DND-41 (cell line): ENCODE measurements at regions not wholly inside any gene's neighbourhood (a gene's known extent, or its start where the extent isn't known, plus 50 kb on each side); places are given as distances from the start of the nearest gene placed in this dataset.

Experiments
- CTCF ChIP-seq: IDR thresholded peaks from 2 replicates; pipeline ENCODE4 v1.5.1; 2012; ENCODE audit warnings: borderline replicate concordance, low read length, moderate library complexity, mild to moderate bottlenecking; ENCODE audit not compliant: poor library complexity, severe bottlenecking; ENCODE audit errors: extremely low read depth
- EZH2 ChIP-seq: IDR thresholded peaks from 3 replicates; pipeline ENCODE4 v1.6.1; 2012; ENCODE audit warnings: borderline replicate concordance, low read depth, mild to moderate bottlenecking, moderate library complexity, low read length, inconsistent platforms; ENCODE audit not compliant: severe bottlenecking

DNA sequence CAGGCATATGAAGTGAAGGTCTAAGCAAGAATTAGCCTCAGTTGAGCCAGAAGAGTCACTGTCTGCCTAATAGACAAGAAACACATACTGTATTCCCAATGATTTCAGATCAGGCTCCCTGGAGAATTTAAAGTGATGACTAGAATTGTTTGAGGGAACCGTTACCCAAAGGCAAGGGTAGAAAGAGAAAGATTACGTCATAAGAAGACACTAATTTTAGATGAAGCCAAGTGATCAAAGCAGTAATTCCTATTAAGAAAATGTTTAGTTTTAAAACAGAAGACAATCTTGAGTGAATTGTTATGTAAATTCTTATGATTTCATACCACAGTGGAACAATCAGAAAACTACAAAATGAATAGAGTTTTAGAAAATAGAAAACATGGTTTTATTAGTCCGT lies 194.5 kb upstream of the ARSJ start:
- TF ChIP-seq CTCF (no peak), EZH2 (no peak)
